DMS153 treated with DMSO at 0.1 percent for 48 hours (cell line): ENCODE measurements at regions not wholly inside any gene's neighbourhood (a gene's known extent, or its start where the extent isn't known, plus 50 kb on each side); places are given as distances from the start of the nearest gene placed in this dataset.
"Not testable (repeated sequence)": the region's sequence is repeated elsewhere in the genome, so short reads cannot be mapped to it uniquely, and the experiment has no call there.

Source experiments
- DNase-seq: peaks from one replicate; lab custom pipeline; 2025; ENCODE audit not compliant: unreplicated experiment; lab: John Stamatoyannopoulos, UW

GRCh38 chr9:94033383-94033782 lies 50.9 kb upstream of the PTPDC1 start:
- DNase-seq: no peak

GRCh38 chr9:94031946-94032345 lies 52.3 kb upstream of the PTPDC1 start:
- no peak for DNase-seq

DNA sequence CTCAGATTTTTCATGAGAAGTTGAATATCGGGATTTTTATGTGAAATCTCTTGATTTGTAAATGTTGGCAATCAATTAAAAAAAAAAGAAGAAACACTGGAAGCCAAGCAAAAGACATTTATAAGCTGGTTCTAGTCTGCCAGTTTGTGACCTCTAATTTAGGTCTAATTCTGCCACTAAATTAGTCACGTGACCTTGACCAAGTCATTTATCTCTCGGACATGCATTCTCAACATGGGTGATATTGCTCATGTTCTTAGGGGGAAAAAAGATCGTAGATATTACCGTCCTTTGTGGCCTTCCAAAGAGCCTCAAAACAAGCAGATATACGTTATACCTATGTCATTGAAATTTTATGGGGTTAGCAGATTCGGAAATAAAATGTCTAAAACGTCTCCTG lies 52.9 kb upstream of the PTPDC1 start:
- no peak for DNase-seq

GRCh38 chr9:94030318-94031179 lies 53.7 kb upstream of the PTPDC1 start:
- DNase-seq: peak; percentile 68

DNA sequence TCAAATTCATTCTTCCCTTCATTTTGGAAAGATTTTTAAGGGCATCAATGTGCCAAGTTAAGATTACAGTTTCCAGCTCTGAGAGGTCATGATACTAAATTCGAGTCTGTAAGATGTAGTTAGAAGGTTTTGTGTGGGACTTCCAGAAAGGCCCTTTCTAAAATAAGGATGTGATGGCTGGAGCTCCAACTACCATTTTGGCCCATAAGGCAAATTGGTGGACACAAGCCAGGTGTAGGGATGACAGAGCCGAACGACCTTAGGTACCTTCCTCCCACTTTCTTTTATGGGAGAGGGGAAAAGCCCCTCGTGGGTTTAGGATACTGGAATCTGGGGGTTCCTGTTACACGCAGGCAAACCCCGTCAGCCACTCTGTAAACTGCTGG lies 54.3 kb upstream of the PTPDC1 start:
- no peak for DNase-seq

- DNase-seq: no peak
Observed at GRCh38 chr9:94026816-94027215, 57.4 kb upstream of the PTPDC1 start.

DNA sequence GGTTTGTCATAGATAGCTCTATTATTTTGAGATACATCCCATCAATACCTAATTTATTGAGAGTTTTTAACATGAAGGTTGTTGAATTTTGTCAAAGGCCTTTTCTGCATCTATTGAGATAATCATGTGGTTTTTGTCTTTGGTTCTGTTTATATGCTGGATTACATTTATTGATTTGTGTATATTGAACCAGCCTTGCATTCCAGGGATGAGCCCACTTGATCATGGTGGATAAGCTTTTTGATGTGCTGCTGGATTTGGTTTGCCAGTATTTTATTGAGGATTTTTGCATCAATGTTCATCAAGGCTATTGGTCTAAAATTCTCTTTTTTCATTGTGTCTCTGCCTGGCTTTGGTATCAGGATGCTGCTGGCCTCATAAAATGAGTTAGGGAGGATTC lies 61.8 kb upstream of the PTPDC1 start:
- not testable (repeated sequence) for DNase-seq

- not testable (repeated sequence) for DNase-seq
Observed at GRCh38 chr9:94020836-94021235, 63.4 kb upstream of the PTPDC1 start.

DNA sequence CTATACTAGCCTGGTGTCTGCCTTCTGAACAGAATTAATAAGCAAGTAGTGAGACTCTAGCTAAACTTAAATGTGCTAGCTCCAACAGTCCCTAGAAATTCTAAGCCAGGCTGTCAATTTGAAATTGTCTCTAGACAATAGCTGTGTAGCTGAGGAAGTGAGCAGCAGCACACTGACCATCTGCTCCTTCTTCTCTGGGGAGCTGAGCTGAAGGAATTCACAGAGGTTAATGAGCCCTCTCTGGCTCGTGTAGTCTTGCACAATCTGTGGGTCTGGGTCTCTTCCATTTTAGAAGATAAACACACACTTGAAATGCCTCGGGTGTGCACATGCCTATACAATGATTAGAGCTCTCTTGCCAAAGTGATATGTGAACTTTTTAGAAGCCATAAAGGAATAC lies 63.5 kb upstream of the BARX1 start:
- no peak for DNase-seq

DNA sequence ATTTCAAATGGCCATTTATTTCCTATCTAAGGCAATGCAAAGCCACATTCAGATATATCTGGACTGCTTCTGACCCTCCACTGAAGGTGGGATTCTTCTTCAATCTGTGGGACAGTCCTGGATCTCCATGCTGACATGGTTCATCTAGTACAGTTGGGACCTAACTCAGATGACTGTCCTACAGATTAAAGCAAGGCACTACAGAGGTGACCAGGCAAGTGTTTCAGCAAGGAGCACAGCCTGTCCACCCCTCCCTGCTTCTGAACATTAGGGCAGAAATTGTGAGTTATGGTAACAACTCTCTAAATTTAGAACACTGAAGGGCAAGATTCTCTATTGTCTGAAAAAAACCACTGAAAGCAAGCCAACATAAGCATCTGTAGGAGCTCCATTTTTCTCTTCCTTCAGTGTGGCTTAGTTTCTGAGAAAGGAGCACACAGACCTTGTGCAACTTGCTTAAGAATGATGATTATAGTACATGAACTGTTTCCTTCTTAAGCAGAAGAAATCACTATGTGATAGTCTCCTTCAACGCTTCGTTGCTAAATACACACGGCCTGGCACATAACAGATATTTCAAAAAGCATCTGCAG lies 62.9 kb upstream of the BARX1 start:
- no peak for DNase-seq

DNA sequence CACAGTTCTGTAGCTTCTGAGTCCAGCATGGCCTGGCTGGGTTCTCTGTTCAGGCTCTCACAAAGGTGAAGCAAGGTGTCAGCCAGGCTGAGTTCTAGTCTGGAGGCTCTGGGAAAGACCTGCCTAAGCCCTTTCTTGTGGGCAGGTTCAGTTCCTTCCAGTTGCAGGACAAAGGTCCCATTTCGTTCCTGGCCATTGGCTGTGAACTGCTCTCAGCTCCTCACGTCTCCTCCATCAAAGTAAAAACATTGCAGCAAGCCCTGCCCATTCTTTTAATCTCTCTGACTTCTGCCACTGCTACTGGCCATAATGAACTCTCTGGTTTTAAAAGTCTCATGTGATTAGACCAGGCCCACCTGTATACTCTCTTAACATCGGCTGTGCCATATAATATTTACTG lies 61.6 kb upstream of the BARX1 start:
- no peak for DNase-seq

GRCh38 chr9:94014920-94015319 lies 59.8 kb upstream of the BARX1 start:
- DNase-seq: peak; percentile 82

DNA sequence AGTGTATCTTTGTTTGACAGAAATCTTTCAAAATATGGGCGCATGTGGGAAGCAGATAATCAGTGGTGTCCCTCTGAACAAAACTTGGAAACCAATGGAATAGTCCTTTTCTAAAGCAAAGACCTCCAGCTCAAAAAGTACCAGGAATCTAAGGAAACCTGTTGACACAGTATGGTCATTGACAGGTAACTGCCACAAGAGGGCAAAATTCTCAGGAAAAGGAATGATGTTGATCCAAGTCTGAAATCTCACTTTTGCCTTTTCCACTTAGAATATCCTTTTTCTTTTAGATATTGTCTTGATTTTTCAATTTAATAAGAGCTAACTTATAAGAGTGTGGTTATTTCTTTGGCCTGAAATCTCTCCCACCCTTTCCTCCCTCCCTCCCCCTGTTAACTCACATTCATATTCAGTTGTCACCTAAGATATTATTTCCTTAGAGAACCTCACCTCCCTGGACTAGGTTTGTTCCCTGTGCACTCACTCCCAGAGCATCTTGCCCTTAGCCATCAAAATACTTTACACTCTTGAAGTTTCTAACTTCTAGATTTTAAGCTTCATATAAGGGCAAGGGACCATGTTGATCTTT lies 59.0 kb upstream of the BARX1 start:
- DNase-seq: peak; percentile 20

- no peak for DNase-seq
Observed at GRCh38 chr9:94010980-94011533, 55.9 kb upstream of the BARX1 start.

GRCh38 chr9:94005272-94005901 lies 50.2 kb upstream of the BARX1 start:
- DNase-seq: no peak
